HS-5 (cell line): ENCODE measurements at regions not wholly inside any gene's neighbourhood (a gene's known extent, or its start where the extent isn't known, plus 50 kb on each side); places are given as distances from the start of the nearest gene placed in this dataset.

Experiments used
- DNase-seq: peaks from one replicate; pipeline ENCODE4 v3.0.0-alpha.2; 2012; ENCODE audit warnings: low read depth

DNA sequence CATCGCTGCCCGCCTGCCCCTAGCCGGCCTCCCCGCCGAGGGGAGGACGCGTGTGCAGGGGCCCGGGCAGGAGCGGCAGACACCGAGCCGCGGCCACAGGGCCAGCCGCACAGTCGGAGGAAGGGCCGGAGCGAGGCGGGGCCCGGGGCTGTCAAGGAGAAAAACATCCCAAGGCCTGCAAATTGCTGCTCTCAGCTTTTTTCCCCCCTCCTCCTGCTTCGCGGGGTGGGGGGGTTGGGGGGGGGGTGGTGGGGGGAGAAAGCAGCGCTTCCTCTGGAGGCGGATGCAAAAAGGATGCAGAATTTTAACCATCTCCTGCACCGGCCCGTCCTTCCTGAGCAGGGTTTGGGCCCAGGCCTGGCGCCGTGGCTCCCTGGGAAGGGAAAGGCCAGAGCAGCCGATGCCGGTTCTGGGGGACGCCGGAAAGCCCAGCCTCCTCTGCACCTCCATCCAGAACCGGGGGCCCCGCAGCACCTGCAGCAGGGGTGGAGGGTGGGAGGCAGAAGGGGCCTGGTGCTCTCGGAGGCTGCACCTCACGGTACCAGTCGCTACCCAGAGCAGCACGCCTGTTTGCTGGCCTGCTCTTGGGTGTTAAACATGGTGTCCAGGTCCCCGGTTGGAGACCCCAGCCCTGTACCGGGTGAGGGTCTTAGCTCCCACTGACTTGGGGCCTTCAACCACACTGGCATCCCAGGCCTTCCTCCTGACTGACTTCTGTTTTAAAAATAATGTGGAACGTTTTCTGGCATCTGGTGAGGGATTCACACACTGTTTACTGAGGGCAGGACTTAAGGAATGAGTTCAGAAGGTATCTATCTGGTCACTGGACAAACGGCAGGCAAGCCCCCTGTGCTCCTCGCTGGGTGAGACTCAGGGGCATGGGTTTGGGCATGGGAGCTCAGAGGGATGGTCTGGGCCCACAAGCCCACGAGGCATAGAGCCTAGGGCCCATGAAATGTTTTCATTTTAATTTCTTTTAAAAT lies 77.4 kb upstream of the WNT7B start:
- DNase-seq: no peak

DNA sequence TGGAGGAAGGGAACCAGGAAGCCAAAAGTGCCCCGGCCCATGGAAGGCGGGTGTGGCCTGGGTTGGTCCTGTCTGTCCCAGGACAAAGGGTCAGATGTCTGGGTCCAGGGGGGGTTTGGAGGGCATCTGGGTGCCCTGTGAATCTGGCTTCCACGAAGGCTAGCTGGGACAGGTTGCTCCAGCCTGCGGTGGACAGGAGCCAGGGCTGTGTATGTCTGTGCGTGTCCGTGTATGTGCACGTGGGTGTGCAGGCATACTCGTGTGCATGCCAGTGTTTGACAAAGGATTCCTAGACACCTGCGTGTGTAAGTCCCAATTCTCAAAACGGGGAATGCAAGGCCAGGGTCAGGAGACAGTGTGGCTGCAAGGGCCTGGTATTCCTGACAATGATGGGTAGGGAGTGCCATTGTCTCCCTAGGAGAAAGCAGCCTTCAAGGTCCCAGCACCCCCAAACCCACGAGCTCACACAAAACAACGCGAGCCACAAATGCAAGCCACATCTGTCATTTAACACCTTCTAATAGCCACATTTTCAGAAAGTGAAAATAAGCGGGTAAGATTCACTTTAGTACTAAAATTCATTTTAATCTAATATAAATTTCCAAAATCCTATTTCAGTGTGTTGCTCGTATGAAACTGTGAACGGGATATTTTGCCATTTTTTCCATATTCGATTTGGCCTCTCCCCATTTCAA lies 78.4 kb upstream of the WNT7B start:
- no peak for DNase-seq

DNA sequence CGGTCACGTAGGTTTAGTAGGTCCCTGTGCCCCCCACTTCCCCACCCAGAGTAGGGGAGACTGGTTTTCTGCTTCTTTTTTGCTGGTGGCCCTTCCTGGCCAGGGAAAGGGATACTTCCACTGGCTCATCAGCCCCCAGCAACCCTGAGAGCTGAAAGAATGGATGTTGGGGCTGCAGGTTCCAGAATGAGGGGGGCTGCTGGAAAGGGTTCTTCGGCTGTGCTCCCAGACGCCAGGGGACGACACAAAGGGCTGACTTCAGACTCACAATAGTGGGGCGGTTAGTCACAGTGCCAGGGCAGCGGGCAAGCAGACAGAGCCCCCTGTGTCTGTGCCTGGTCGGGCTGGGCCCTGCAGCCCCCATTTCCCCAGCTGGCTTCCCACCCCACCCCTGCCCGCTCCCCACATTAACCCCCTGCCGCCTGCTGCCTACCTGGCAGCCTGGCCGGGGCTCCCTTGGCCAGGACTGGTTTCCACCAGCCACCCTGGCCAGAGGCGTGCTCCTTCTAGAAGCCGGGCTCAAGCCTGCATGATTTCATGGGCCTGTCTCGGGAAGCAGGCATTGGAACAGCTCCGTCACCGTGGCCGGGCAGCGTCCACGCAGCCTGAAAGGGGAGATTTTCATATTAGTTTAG lies 79.1 kb upstream of the WNT7B start:
- no peak for DNase-seq

DNA sequence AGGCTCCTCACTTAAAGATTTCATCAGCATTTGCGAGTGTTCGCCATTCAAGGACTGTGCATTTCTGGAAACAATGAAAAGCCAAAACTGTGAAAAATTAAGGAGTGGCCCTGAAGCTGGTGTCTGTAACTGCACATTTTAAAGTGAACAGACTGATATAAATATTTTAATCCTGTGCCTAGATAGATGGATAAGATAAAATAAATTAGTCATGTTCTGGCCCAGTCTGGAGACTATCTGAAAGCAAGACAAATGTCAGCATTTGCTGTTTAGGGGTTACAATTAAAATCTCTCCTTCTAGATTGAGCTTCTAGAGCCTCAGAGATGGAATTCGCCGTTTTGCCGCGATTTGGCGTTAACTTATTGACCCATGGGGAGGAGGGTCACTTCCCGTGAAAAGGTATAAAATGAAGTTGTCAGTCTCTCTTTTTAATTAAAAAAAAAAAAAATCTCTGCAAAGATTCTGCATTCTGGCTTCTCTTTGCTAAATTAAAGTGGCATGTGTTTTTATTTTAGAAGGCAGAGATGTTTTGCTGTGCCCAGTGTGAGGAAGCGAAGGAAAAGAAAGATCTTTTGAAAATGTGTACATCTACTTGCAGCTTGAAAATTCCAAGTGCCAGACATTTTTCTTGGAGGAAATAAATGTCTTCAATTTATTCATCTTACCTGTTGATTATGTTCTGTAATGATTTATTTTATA lies 79.7 kb upstream of the WNT7B start:
- DNase-seq: no peak

DNA sequence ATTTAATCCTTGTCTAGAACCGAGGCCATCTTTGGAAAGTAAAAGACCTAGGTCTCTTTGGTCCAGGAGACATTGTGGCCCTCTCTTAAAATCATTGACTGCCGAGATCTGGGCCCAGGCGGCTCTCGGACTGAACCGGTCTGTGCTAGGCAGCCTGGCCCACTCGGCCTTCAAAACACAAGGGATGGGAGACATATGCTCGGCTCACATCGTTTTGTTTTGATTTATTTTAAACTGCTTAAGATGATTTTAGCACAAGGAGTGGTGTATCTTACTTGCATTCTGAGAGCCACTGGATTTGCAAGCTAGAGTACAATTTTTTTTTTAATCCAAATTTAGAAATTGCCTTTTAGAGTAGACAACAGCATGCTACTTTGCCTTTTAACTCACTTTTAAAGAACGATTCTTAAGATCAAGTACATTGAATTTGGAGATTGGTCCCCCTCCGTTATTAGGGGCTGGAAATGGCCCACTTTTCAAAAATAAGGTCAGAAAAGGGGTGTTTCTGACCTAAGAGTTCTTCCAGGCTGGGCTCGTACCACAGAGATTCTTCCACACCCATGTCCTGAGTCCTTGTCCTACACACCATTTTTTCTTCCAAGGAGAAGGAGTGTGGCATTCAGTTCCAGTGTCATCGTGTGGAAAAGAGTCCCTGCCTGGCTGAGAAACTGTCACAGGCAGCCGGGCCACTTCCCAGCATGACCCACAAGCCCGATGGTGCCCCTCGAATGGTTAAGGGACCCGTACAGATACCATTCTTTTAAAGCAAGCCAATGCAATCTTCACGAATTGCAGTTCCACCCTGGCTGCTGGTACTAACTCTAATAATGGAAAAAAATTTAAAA lies 80.5 kb upstream of the WNT7B start:
- no peak for DNase-seq

DNA sequence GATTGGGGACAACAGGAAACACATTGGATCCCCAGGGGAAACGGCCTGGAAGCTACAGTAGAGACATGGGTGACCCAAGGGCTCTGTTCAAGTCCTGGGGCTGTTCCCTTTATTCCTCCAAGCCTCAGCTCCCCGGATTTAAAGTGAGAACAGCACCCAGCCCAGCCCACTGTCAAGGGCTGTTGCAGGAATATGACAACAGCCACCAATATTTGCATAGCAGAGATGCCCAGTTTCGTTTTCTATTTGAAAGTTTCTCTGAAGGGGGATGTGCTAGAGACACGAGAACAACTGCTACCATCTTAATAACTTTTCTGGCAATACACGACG lies 81.1 kb upstream of the WNT7B start:
- DNase-seq: no peak

DNA sequence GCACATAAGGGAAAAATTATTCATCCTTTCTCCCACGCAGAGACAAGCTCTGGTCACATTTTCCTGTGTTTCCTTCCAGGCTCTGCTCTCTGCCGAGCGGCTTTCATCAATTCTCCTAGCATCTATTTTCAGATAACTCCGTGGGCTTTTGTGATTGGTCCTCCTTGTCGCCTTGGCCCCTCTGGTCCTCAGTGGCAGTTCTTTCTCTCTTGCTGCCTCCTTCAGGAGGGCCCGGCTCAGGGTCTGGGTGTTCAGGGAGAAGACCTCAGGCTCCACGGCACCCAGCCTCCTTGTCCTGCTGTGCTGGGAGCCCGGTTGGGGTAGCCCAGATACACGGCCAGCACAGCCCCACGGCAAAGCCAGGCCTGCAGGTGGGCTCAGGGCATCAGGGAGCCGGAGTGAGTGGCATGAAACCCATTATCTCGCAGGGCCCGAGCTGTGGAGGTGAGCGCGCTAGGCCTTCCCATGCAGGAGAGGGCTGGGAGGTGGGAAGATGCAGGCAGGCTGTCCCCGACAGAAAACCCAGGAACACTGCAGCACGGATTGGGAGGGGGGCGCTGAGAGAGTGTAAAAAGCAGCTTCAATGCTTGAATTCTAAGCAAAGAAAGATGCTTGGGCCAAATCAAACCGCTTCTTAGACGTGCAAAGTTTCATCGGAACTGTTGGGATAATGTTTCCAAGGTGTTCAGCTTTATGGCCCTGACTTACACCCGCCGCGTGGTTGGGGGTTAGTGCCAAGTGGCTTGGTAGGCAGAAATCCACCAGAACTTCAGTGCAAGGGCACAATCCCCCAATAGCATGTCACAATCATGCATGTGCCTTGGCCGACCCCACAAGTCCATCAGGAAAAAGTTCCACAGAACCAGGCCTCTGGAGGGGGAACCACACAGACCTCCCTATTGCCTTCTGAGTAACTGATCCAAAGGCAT lies 81.9 kb upstream of the WNT7B start:
- no peak for DNase-seq

DNA sequence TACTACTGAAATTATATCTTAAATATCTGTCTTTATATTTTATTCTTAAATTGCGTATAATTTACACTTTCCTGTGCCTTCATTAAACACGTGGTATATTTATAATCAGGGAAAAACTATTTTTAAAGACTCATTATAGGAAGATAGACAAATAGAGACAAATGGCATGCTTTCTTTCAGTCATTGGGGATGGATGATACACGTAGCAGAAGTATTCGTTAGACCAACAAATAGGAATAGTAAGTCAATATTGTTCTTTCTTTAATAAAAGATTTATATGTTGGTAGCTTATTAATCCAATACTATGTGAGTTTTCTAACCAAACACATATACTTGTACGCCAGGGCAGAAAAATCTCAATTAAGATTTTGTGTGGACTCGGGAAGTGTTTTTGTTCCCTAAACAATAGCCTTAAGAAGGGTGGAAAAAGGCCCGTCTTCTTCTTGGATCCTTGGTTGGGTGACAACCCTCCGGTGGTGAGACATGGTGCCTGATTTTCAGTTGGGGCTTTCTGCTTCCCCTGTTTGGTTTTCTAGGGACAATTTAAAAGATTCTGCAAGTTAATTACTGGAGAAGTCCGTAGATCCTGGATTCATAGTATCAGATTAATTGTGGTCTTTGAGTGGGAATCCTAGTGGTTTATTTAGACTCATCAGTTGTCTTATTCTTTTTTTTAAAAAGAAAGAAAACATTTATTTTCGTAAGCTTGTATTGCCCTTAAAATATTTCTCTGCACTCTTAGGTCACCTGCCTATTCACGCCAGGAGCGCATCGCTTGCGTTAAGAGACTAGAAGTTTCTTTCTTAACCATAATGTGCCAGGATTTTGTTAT lies 83.5 kb upstream of the WNT7B start:
- DNase-seq: no peak

DNA sequence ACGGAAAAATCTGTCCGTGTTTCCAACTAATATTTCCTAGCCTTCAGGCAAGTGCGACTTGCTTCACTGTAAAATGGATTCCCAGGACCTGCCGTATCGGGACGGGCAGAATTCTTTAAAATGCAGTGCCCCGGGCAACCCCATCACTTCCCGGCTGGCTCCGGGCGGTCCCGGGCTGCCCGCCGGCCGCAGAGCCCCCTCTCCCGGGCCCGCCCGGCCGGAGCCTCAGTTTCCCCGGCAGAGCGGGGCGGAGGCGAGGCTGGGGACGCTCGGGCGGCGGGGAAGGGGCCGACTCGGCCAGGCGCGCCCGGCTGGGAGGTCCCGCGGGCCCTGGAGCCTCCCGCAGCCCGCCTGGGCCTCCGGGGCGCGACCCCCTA lies 84.2 kb upstream of the WNT7B start:
- no peak for DNase-seq

DNA sequence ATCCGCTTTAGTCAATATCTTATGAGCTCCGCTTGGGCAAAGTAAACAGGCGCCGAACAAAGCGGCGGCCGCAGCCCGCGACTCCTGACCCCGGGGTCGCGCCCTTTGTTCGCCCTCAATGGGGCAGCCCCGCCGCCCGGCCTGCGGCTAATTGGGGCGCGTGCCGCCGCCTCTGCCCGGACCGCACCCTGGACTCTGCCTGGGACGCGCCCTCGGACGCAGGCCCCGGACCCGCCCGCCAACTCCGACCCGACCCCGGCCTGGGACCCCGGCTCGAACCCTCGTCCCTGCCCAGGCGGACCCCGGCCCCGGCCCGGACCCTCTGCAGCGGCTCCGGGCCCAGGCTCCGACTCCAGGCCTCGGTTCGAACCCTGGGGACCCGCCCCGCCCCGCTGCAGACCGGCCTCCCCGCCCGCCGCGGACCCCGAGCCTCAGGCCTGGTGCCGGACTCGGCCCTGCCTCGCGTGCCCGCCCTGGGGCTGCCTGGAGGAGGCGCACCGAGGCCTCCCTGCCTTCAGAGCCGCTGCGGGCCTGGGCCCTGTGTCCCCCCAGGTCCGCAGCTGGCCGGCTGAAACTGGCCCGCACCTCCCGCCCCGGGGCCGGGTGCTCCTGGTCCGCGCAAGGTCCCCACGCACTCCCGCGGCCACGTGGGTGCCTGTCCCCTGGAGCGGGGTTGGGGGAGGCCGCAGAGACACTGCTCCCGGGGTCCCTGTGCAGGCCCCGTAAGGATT lies 84.7 kb upstream of the WNT7B start:
- DNase-seq: no peak

DNA sequence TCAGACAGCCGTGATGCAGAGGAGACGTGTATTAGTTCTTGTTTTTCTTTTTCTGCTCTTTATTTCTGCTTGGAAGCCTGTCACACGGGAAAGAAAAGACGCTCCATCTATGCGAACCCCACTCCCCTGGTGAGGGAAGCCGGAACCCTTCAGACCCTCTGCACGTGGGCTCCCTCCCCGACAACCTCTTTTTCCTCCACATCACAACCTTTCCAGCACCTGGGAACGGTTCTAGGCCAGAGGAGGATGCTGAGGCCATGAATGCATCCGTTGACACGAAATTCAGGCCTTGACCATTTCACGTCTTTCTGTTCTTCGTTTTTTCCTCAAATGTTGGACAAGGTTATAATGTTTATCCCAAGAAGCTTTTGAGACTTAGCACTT lies 85.3 kb upstream of the WNT7B start:
- DNase-seq: no peak

DNA sequence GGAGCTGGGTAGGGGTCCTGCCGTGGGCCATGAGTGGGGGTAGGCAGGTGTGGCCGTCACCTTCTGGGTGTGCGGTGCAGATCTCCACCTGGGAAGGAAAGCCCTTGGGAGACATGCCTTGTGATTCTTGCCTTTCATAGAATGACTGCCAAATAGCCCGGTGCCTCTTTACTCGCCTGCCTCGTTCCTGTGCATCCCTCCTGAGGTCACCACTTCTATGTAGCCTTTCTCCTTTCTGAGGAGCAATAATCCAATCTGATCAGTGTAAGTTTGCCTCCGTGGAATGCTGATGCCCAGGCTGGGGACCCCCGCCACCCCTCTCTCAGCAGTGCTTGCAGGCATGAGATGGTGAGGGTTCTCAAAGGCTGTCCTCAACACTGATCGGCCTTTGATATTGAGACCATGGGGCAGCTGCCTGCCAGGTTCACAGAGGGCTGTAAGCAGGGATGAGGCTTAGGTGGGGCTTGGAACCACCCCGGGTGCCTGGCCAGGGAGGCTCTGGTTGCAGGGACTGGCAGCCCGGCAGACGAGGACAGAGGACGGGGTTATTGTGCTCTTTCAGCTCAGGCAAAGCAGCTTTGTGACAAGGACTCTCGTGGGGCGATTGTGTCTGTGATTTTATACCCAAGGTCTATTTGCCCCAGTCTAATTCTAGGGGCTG lies 86.1 kb upstream of the WNT7B start:
- DNase-seq: no peak

DNA sequence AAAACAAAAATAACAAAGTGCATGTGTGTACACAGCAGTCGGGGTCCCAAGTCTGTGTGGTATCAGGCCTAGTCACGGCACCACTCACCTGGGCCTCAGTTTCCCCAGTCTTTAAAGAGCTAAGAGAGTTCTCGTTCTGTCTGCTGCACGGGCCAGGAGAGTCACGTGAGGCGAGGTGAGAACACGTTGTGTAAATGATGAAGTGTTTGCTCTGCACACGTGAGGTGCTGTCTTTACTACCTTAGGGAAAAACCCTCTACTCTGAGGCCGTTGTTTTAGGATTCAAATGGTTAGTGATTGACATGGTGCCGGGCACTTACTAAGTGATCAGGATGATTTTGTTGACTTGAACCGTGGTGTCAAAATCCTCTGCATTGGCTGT lies 86.5 kb upstream of the PPARA start:
- no peak for DNase-seq

DNA sequence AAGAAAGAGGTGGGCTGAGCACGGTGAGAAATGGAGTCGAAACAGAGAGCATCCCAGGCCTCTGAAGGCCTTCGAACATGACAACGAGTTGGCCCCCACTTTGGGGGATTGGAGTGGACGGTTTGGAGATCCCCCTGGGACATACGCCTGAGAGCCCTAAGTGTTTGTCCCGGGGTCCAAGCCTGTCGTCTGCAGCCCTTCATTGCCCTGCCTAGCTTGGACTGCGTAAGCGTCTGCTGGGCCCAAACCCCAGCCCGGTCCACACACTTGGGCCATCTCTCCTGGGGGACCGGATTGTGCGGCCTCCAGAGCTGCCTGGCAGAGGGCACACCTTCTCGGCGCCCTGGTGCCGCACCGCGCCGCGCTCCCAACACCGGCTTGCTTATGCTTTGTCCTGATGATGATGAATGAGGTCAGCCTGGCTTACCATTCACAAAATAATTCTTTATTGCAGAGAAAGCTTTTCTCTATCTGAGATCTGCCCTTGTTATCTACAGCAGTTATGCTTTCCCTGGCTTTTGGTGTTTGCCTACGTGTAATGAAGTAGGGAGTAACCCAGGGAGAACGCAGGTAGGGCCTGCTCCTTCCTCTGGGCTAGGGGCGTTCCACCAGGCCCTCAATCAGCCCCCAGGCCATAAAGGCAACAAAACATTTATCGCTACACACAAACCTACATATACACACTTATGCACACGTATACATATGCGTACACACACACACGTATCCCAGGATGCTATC lies 85.9 kb upstream of the PPARA start:
- DNase-seq: no peak

DNA sequence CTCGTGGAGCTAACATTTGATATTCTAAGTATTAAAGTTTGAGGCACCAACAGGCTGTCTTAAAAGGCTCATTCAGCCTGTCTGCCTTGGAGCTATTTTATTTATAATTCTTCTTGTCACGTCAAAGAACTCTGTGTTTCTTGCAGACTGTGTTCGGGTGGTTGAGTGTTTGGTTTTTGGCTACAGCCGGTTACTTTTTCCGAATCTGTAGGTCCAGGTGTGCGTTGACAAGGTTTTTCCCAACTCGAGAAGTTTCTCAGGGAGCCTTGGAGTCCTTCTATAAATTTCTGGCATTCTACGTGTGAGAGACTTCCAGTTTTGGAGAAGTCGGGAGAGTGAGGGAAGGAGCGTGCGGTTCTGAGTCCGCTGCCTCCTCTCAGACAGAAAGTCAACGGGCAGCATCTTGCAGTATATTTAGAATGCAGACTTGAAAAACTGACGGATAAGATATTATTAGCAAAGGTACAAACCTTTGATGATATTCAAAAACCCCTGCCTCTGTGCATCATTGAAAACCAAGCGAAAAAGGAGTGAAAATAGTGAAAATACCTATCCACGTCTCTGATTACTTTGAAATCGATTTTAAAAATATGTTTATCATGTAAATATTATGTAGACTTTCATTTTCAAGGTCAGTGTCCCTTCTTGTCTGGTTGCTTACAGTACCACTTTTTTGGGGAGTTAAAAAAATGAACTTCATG lies 85.2 kb upstream of the PPARA start:
- no peak for DNase-seq

DNA sequence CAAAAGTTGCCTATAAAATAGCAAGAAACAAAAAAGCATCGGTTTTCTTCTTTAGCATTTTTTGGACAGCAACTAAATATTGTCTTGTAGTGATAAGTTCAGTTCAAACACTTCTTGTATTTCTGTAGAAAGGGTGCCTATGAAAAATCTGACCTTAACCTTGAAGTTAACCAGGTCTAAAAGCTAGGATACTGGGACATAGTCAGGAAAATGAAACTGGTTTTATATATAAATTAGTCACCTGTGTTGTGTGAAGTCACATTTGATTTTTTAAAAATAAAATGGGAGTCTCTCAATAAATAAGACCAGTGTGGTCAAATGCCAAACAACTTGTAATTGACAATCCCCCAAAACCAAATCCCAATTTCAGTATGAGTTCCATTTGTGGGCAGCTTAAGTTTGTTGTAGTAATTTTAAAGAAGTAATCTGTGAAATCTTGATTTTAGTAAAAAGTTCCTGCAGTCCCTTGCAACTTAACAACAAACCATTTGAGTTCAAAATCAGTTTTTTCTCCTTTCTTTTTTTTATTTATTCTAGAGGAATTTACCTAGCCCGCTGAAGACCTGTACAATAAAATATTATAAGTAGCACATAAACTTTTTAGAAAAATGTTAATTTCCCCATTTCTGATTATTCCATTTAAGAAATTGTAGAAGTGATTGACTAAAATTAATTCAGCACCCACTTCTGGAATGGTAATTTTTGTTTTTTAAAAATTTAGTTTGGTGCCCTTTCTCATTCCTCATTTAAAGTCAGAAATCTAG lies 84.5 kb upstream of the PPARA start:
- no peak for DNase-seq
